IMR-90 (cell line): ENCODE measurements at regions not wholly inside any gene's neighbourhood (a gene's known extent, or its start where the extent isn't known, plus 50 kb on each side); places are given as distances from the start of the nearest gene placed in this dataset.

Experiments used
- ATAC-seq: fragments of 200-7000 bp; cut with Tn5 transposase; 2 replicates; pipeline ENCODE4 v1.9.1; 2020; ENCODE audit warnings: low read depth, mild to moderate bottlenecking, moderate library complexity
- BruUV-seq: library from RNA; stranded (reverse); fragments of 400-500 nt; replicated peaks from 2 replicates; lab custom pipeline; 2021; lab: Mats Ljungman, UMichigan
- CTCF ChIA-PET: fragments of 300-600 bp; formaldehyde crosslinking; extraction: SDS; loops from one replicate; lab custom pipeline; 2021; ENCODE audit warnings: antibody characterized with exemption; lab: Yijun Ruan, JAX
- POLR2A ChIA-PET: fragments of 300-600 bp; sonication (Branson Sonifier 250); formaldehyde crosslinking; loops from one replicate; lab custom pipeline; 2022; ENCODE audit warnings: antibody characterized with exemption; ENCODE audit not compliant: unreplicated experiment; lab: Charles Lee
- DNase-seq: peaks from one replicate; pipeline ENCODE4 v3.0.0; 2013
- H2AFZ ChIP-seq: replicated peaks from 2 replicates; pipeline ENCODE3; 2013; ENCODE audit warnings: low read length, mild to moderate bottlenecking; ENCODE audit not compliant: poor library complexity
- H2AK5ac ChIP-seq: 2 replicates; pipeline ENCODE4 v1.6.1; 2013; ENCODE audit warnings: low read depth, low read length, inconsistent platforms
- H2AK9ac ChIP-seq: replicated peaks from 2 replicates; pipeline ENCODE3; 2013; ENCODE audit warnings: mild to moderate bottlenecking, low read depth, low read length, moderate library complexity; ENCODE audit not compliant: poor library complexity
- H2BK120ac ChIP-seq: 2 replicates; pipeline ENCODE4 v1.6.1; 2013; ENCODE audit warnings: low read depth, low read length, inconsistent platforms
- H2BK15ac ChIP-seq: 3 replicates; pipeline ENCODE4 v1.6.1; 2013; ENCODE audit warnings: low read depth, low read length, inconsistent platforms
- H2BK20ac ChIP-seq: 2 replicates; pipeline ENCODE4 v1.6.1; 2013; ENCODE audit warnings: low read depth, mild to moderate bottlenecking, inconsistent platforms, low read length, moderate library complexity
- H2BK5ac ChIP-seq: 2 replicates; pipeline ENCODE4 v1.6.1; 2013; ENCODE audit warnings: mild to moderate bottlenecking, low read depth, low read length, inconsistent platforms; ENCODE audit not compliant: poor library complexity, severe bottlenecking
- H3K14ac ChIP-seq: replicated peaks from 2 replicates; pipeline ENCODE4 v1.6.1; 2013; ENCODE audit warnings: low read depth, low read length, inconsistent platforms
- H3K18ac ChIP-seq: 2 replicates; pipeline ENCODE4 v1.6.1; 2013; ENCODE audit warnings: low read depth, low read length, control low read depth
- H3K23ac ChIP-seq: 2 replicates; pipeline ENCODE4 v1.6.1; 2013; ENCODE audit warnings: low read depth, low read length, inconsistent platforms
- H3K27ac ChIP-seq: 2 replicates; pipeline ENCODE4 v1.5.1; 2013; ENCODE audit warnings: mild to moderate bottlenecking, control low read depth, low read length; ENCODE audit not compliant: insufficient read depth
- H3K27me3 ChIP-seq: 2 replicates; pipeline ENCODE4 v1.6.1; 2013; ENCODE audit warnings: low read length; ENCODE audit not compliant: control insufficient read depth, insufficient read depth
- H3K36me3 ChIP-seq: 2 replicates; pipeline ENCODE4 v1.6.1; 2013; ENCODE audit warnings: low read length, mixed read lengths; ENCODE audit not compliant: control insufficient read depth, insufficient read depth
- H3K4ac ChIP-seq: 2 replicates; pipeline ENCODE4 v1.6.1; 2013; ENCODE audit warnings: low read depth, low read length, inconsistent platforms
- H3K4me1 ChIP-seq: 2 replicates; pipeline ENCODE4 v1.6.1; 2013; ENCODE audit warnings: low read length, mixed read lengths; ENCODE audit not compliant: control insufficient read depth, insufficient read depth
- H3K4me2 ChIP-seq: 2 replicates; pipeline ENCODE4 v1.6.1; 2013; ENCODE audit warnings: low read depth, mild to moderate bottlenecking, control low read depth, low read length, moderate library complexity
- H3K4me3 ChIP-seq: 2 replicates; pipeline ENCODE4 v1.5.1; 2013; ENCODE audit warnings: low read depth, mild to moderate bottlenecking, control low read depth, low read length, moderate library complexity; ENCODE audit not compliant: insufficient read depth
- H3K56ac ChIP-seq: 2 replicates; pipeline ENCODE4 v1.6.1; 2013; ENCODE audit warnings: low read length, inconsistent platforms; ENCODE audit not compliant: insufficient read depth; ENCODE audit errors: extremely low read depth
- H3K79me1 ChIP-seq, 2 experiments: 2 replicates each; pipeline ENCODE4 v1.6.1; 2013; ENCODE audit warnings: low read length in 2 of 2, inconsistent platforms in 1 of 2, low read depth in 1 of 2
- H3K9ac ChIP-seq: 2 replicates; pipeline ENCODE4 v1.6.1; 2013; ENCODE audit warnings: low read depth, low read length, control low read depth
- H3K9me1 ChIP-seq: 2 replicates; pipeline ENCODE4 v1.6.1; 2013; ENCODE audit warnings: low read length, inconsistent platforms; ENCODE audit not compliant: insufficient read depth
- H3K9me3 ChIP-seq: 2 replicates; pipeline ENCODE4 v1.6.1; 2013; ENCODE audit warnings: low read length; ENCODE audit not compliant: control insufficient read depth, insufficient read depth
- H4K20me1 ChIP-seq: 2 replicates; pipeline ENCODE4 v1.6.1; 2013; ENCODE audit warnings: low read length, inconsistent platforms; ENCODE audit not compliant: insufficient read depth
- H4K5ac ChIP-seq: 2 replicates; pipeline ENCODE4 v1.6.1; 2013; ENCODE audit warnings: mild to moderate bottlenecking, low read depth, low read length, control low read depth
- H4K8ac ChIP-seq, 2 experiments: 2 replicates each; pipeline ENCODE4 v1.6.1; 2013; ENCODE audit warnings: low read depth in 2 of 2, low read length in 2 of 2, control low read depth in 1 of 2, inconsistent platforms in 1 of 2
- H4K91ac ChIP-seq: 2 replicates; pipeline ENCODE4 v1.6.1; 2013; ENCODE audit warnings: low read depth, low read length, inconsistent platforms; ENCODE audit not compliant: insufficient read depth
- BHLHE40 ChIP-seq: fragments of 150-350 bp; IDR thresholded peaks from 2 replicates; pipeline ENCODE4 v1.6.1; 2016; ENCODE audit warnings: mild to moderate bottlenecking, low read depth, low read length
- ELK1 ChIP-seq: fragments of 150-350 bp; IDR thresholded peaks from 2 replicates; pipeline ENCODE4 v1.6.1; 2016; ENCODE audit warnings: low read depth, mild to moderate bottlenecking, low read length, moderate library complexity, borderline replicate concordance
- FOS ChIP-seq: fragments of 150-350 bp; IDR thresholded peaks from 2 replicates; pipeline ENCODE4 v1.6.1; 2016; ENCODE audit warnings: low read depth, low read length
- MAZ ChIP-seq: IDR thresholded peaks from 2 replicates; pipeline ENCODE4 v1.6.1; 2012; ENCODE audit warnings: low read depth, mild to moderate bottlenecking, low read length, improper control_type of control experiment, moderate library complexity, borderline replicate concordance
- NFE2L2 ChIP-seq: fragments of 150-350 bp; IDR thresholded peaks from 2 replicates; pipeline ENCODE4 v1.6.1; 2016; ENCODE audit warnings: low read depth, mild to moderate bottlenecking, low read length
- POLR2A ChIP-seq: IDR thresholded peaks from 2 replicates; pipeline ENCODE4 v1.6.1; 2012; ENCODE audit warnings: mild to moderate bottlenecking, low read depth, low read length
- USF2 ChIP-seq: fragments of 150-350 bp; IDR thresholded peaks from 2 replicates; pipeline ENCODE4 v1.6.1; 2017; ENCODE audit warnings: mild to moderate bottlenecking, antibody characterized with exemption, low read length, low read depth
- WGBS, 2 experiments: methylation state at CpG; one replicate each; pipeline versions ENCODE4 v1.1.5 to v1.1.7; 2013; ENCODE audit warnings: missing lambda C conversion rate in 2 of 2; ENCODE audit not compliant: insufficient read length in 1 of 2; ENCODE audit errors: extremely low coverage in 2 of 2; 5-methylcytosine and 5-hydroxymethylcytosine counted together
- dilution Hi-C: fragments of 300-500 bp; cut with HindIII; formaldehyde crosslinking; loops from one replicate; pipeline ENCODE4 v1.14.3; 2018; ENCODE audit warnings: low sequenced_read_pairs; ENCODE audit not compliant: unreplicated experiment
- in situ Hi-C: fragments of 300-500 bp; cut with MboI; formaldehyde crosslinking; loops from 3 replicates; pipeline ENCODE4 v1.14.3; 2019; ENCODE audit warnings: low sequenced_read_pairs, inconsistent platforms, mixed read lengths
- intact Hi-C: fragments of 100-400 bp; cut with micrococcal nuclease; formaldehyde crosslinking; loops from 2 replicates; pipeline ENCODE4 v1.10.0; 2022
- TF ChIP-seq, protein P1 (sequence below): conservative IDR thresholded peaks from 2 replicates; pipeline ENCODE4 v1.5.1; 2012; ENCODE audit warnings: mild to moderate bottlenecking, low read depth, low read length, improper control_type of control experiment

- ATAC-seq, result no peak
- Histone ChIP-seq H2BK5ac (no peak overlapping the region), H4K8ac (no peak overlapping the region), H4K91ac (no peak overlapping the region), H4K20me1 (no peaks in the 10 kb centered on the region), H3K14ac (no peak overlapping the region), H3K36me3 (no peaks in the 10 kb centered on the region), H3K23ac (no peak overlapping the region), H3K18ac (no peak overlapping the region), H3K4me1 (no peaks in the 10 kb centered on the region), H3K9me3 (peaks cover 2% of the 10 kb centered on the region; the same call in 1 of the 2 replicates), H3K27ac (no peak overlapping the region), H3K4me3 (no peak overlapping the region), H3K4me2 (no peak overlapping the region), H3K4ac (no peak overlapping the region), H2BK20ac (no peak overlapping the region), H2AFZ (no peak overlapping the region), H4K5ac (no peak overlapping the region), H3K56ac (no peak overlapping the region), H3K9me1 (no peaks in the 10 kb centered on the region), H2AK9ac (no peak overlapping the region), H3K9ac (no peak overlapping the region), H2AK5ac (no peak overlapping the region), H3K27me3 (peaks cover 3% of the 10 kb centered on the region), H3K79me1 (no peaks in the 10 kb centered on the region), H2BK120ac (no peak overlapping the region), H2BK15ac (no peak overlapping the region)
- in situ Hi-C loops, result no loop called here
- BruUV-seq, result no TSS peak
- no peak for TF ChIP-seq BHLHE40
- TF ChIP-seq POLR2A, result no peak
- TF ChIP-seq NFE2L2, result no peak
- no peak for TF ChIP-seq MAZ
- TF ChIP-seq FOS, result no peak
- TF ChIP-seq USF2, result no peak
- TF ChIP-seq ELK1, result no peak
- TF ChIP-seq, protein P1, sequence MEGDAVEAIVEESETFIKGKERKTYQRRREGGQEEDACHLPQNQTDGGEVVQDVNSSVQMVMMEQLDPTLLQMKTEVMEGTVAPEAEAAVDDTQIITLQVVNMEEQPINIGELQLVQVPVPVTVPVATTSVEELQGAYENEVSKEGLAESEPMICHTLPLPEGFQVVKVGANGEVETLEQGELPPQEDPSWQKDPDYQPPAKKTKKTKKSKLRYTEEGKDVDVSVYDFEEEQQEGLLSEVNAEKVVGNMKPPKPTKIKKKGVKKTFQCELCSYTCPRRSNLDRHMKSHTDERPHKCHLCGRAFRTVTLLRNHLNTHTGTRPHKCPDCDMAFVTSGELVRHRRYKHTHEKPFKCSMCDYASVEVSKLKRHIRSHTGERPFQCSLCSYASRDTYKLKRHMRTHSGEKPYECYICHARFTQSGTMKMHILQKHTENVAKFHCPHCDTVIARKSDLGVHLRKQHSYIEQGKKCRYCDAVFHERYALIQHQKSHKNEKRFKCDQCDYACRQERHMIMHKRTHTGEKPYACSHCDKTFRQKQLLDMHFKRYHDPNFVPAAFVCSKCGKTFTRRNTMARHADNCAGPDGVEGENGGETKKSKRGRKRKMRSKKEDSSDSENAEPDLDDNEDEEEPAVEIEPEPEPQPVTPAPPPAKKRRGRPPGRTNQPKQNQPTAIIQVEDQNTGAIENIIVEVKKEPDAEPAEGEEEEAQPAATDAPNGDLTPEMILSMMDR, result no peak
- no peak for DNase-seq
- no CpG with 5 or more reads among the region's 2 CpGs for WGBS, 2 experiments
- ChIA-PET POLR2A (no interaction called here), CTCF (no interaction called here)
- dilution Hi-C loops, result no loop called here
- intact Hi-C loops, result no loop called here
Observed at GRCh38 chrX:131917588-131917987, 105.5 kb upstream of the STK26 start.
